Activated CD4-positive, alpha-beta memory T cell treated with anti-CD3 and anti-CD28 coated beads, Interleukin-2, amount 10 ng/mL, durations not matched to agents 7 days and 5 days (primary cell): ENCODE measurements at regions not wholly inside any gene's neighbourhood (a gene's known extent, or its start where the extent isn't known, plus 50 kb on each side); places are given as distances from the start of the nearest gene placed in this dataset.
"Not testable (repeated sequence)": the region's sequence is repeated elsewhere in the genome, so short reads cannot be mapped to it uniquely, and the experiment has no call there.

Experiments used
- CTCF ChIA-PET: fragments of 350-600 bp; sonication (Branson Sonifier 250); formaldehyde crosslinking; loops from one replicate; lab custom pipeline; 2021; ENCODE audit warnings: antibody characterized with exemption, inconsistent platforms; lab: Charles Lee
- POLR2A ChIA-PET: fragments of 350-600 bp; sonication (Branson Sonifier 250); formaldehyde crosslinking; loops from one replicate; lab custom pipeline; 2021; ENCODE audit warnings: antibody characterized with exemption; lab: Charles Lee
- DNase-seq: peaks from one replicate; pipeline ENCODE4 v3.0.0-alpha.2; 2020
- H3K27ac Mint-ChIP-seq: one replicate; pipeline ENCODE4 v1.8.0; 2021; ENCODE audit warnings: mild to moderate bottlenecking, mixed read lengths
- H3K27me3 Mint-ChIP-seq: one replicate; pipeline ENCODE4 v1.8.0; 2021; ENCODE audit warnings: mixed read lengths
- H3K36me3 Mint-ChIP-seq: one replicate; pipeline ENCODE4 v1.8.0; 2021; ENCODE audit warnings: low read depth, mixed read lengths
- H3K4me1 Mint-ChIP-seq: one replicate; pipeline ENCODE4 v1.8.0; 2021; ENCODE audit warnings: mixed read lengths
- H3K4me3 Mint-ChIP-seq: one replicate; pipeline ENCODE4 v1.8.0; 2021; ENCODE audit warnings: mild to moderate bottlenecking, mixed read lengths
- H3K9me3 Mint-ChIP-seq: one replicate; pipeline ENCODE4 v1.8.0; 2021; ENCODE audit warnings: mixed read lengths

DNA sequence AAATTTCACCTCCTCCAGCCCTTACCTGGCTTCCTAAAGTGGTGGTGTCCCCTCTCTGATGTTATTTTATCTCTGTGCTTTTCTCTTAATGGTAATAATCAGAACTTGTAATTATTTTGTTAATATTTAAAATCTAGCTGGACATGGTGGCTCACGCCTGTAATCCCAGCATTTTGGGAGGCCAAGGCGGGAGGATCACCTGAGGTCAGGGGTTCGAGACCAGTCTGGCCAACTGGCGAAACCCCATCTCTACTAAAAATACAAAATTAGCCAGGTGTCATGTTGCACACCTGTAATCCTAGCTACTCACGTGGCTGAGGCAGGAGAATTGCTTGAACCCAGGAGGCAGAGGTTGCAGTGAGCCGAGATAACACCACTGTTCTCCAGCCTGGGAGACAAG lies 4780.8 kb upstream of the OR11H1 start:
- H3K4me3 Mint-ChIP-seq, H3K27me3 Mint-ChIP-seq, DNase-seq, H3K4me1 Mint-ChIP-seq, H3K27ac Mint-ChIP-seq, CTCF ChIA-PET, POLR2A ChIA-PET, H3K36me3 Mint-ChIP-seq: not testable (repeated sequence)
- H3K9me3 Mint-ChIP-seq = peaks cover 49% of the 10 kb centered on the region

DNA sequence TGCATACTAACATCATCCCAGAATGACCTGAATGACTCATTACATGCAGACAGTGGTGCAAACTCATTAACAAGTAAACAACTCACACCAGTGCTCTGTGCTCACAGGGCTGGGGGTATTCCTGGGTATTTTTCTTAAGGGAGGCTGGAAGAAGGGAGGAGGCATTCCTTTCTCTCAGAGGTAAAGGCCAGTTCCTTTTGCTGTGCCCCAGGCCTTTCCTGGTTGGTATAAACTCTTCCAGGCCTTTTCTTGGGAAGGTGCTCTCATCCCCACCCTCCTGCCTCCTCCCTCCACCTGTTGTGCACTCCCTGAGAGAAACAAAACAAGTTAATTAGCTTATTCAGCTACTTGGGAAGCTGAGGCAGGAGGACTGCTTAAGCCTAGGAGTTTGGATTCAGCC lies 4779.2 kb upstream of the OR11H1 start:
- H3K27ac Mint-ChIP-seq, DNase-seq, CTCF ChIA-PET, POLR2A ChIA-PET, H3K27me3 Mint-ChIP-seq, H3K4me3 Mint-ChIP-seq, H3K4me1 Mint-ChIP-seq, H3K36me3 Mint-ChIP-seq: not testable (repeated sequence)
- H3K9me3 Mint-ChIP-seq = peaks cover 47% of the 10 kb centered on the region

DNA sequence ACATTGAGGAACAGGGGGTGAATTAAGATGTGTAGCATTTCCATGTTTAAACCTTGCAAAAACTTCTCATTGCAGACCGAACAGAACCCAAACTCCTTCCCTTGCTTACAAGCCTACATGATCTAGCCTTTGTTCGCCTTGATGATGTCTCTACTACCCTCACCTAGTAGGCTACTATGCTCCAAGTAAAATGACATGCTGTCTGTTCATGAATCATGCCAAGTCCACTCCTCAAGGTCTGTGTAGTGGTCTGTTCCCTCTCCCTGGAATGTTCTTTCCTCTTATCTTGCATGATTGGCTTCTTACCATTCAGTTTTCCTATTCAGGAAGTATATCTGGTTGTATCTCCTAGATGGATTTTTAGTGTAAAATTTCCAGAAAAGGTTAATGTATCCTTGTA lies 4778.6 kb upstream of the OR11H1 start:
- H3K36me3 Mint-ChIP-seq, CTCF ChIA-PET, H3K4me3 Mint-ChIP-seq, H3K27ac Mint-ChIP-seq, H3K27me3 Mint-ChIP-seq, POLR2A ChIA-PET, H3K4me1 Mint-ChIP-seq, DNase-seq: not testable (repeated sequence)
- H3K9me3 Mint-ChIP-seq = peaks cover 49% of the 10 kb centered on the region

DNA sequence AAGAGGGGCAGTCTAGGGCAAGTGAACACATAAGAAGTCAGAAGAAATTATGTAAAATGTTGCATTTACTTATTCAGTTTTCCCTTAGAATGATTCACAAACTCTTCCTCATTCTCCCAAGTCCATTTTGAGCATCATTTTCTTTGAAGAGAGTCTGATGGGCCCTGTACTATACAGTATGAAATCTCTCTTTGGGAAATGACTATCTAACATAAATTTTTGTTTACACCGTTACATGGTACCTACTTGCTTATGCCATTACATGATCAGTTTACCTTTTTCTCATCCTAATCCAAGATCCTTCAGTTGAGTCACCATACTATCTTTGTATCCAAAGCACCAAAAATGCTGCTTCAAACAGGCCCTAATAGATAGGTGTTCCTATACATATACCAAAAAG lies 4774.4 kb upstream of the OR11H1 start:
- H3K9me3 Mint-ChIP-seq = peaks cover 52% of the 10 kb centered on the region
- H3K27me3 Mint-ChIP-seq, H3K4me3 Mint-ChIP-seq, H3K36me3 Mint-ChIP-seq, H3K27ac Mint-ChIP-seq, POLR2A ChIA-PET, H3K4me1 Mint-ChIP-seq, CTCF ChIA-PET, DNase-seq: not testable (repeated sequence)

DNA sequence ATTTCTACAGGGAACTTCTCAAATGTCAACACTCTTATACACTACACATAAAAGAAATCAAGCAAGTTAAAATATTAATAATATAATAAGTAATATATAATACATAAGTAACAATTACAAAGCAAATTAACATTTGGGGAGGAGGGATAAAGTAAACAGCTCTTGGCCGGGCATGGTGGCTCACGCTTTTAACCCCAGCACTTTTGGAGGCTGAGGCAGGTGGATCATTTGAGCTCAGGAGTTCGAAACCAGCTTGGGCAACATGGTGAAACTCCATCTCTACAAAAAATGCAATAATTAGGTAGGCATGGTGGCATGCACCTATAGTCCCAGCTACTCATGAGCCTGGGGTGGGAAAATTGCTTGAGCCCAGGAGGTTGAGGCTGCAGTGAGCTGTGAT lies 4772.6 kb upstream of the OR11H1 start:
- CTCF ChIA-PET, H3K36me3 Mint-ChIP-seq, H3K27me3 Mint-ChIP-seq, POLR2A ChIA-PET, DNase-seq, H3K27ac Mint-ChIP-seq, H3K4me3 Mint-ChIP-seq, H3K4me1 Mint-ChIP-seq: not testable (repeated sequence)
- H3K9me3 Mint-ChIP-seq = peaks cover 46% of the 10 kb centered on the region

DNA sequence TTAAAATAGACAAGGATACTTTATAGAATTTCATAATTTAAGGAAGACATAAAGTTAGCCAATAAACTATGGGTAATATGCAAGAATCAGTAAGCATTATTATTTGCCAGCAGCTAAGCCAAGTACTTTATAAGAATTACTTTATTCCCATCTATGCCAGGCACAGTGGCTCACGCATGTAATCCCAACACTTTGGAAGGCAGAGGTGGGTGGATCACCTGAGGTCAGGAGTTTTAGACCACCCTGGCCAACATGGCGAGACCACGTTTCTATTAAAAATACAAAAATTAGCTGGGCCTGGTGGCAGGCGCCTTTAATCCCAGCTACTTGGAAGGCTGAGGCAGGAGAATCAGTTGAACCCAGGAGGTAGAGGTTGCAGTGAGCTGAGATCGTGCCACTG lies 4767.6 kb upstream of the OR11H1 start:
- H3K27me3 Mint-ChIP-seq, H3K4me3 Mint-ChIP-seq, DNase-seq, H3K4me1 Mint-ChIP-seq, POLR2A ChIA-PET, H3K27ac Mint-ChIP-seq, H3K36me3 Mint-ChIP-seq, CTCF ChIA-PET: not testable (repeated sequence)
- peaks cover 39% of the 10 kb centered on the region for H3K9me3 Mint-ChIP-seq

DNA sequence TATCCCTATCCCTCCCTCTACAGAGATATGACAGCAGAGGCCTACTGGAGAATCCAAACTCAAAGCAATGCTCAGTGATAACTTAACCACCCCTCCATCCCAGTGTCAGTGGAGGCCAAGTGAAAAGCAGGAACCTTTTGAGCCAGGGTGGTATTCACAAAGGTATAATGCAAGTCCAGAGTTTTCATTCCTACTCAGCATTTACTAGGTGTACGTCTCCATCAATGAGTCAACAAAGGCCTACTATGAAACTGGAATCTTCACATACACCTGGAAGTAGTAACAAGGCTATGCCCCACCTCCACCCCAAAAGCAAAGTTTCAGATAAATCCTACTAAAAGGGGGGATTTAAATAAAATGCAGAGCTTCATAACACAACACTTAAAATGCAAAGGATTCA lies 4761.7 kb upstream of the OR11H1 start:
- H3K4me3 Mint-ChIP-seq, CTCF ChIA-PET, H3K27me3 Mint-ChIP-seq, H3K36me3 Mint-ChIP-seq, DNase-seq, H3K4me1 Mint-ChIP-seq, H3K27ac Mint-ChIP-seq, POLR2A ChIA-PET: not testable (repeated sequence)
- H3K9me3 Mint-ChIP-seq = peaks cover 38% of the 10 kb centered on the region

DNA sequence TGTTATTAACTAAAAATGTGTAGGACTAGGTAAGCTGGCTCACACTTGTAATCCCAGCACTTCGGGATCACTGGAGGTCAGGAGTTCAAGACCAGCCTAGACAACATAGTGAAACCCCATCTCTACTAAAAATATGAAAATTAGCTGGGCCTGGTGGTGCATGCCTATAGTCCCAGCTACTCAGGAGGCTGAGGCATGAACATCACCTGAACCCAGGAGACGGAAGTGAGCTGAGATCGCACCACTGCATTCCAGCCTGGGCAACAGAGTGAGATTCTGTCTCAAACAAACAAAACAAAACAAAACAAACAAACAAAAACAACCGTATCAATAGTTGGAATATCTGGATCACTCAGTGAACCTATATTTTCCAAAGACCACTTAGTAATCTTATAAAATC lies 4759.1 kb upstream of the OR11H1 start:
- H3K36me3 Mint-ChIP-seq, H3K4me1 Mint-ChIP-seq, H3K4me3 Mint-ChIP-seq, CTCF ChIA-PET, H3K27me3 Mint-ChIP-seq, DNase-seq, POLR2A ChIA-PET, H3K27ac Mint-ChIP-seq: not testable (repeated sequence)
- peaks cover 41% of the 10 kb centered on the region for H3K9me3 Mint-ChIP-seq

DNA sequence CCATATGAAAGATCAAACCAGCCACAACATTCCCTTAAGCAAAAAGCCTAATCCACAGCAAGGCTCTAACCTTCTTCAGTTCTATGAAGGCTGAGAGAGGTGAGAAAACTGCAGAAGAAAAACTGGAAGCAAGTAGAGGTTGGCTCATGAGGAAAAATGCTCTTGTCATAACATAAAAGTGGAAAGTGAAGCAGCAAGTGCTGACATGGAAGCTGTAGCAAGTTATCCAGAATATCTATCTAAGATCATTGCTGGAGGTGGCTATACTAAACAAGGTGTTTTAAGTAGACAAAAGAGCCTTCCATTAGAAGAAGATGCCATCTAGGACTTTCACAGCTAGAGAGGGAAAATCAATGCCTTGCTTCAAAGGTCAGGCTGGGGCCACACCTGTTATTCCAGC lies 4756.2 kb upstream of the OR11H1 start:
- H3K9me3 Mint-ChIP-seq = peaks cover 45% of the 10 kb centered on the region
- H3K36me3 Mint-ChIP-seq, H3K27me3 Mint-ChIP-seq, POLR2A ChIA-PET, CTCF ChIA-PET, H3K4me3 Mint-ChIP-seq, H3K4me1 Mint-ChIP-seq, H3K27ac Mint-ChIP-seq, DNase-seq: not testable (repeated sequence)

DNA sequence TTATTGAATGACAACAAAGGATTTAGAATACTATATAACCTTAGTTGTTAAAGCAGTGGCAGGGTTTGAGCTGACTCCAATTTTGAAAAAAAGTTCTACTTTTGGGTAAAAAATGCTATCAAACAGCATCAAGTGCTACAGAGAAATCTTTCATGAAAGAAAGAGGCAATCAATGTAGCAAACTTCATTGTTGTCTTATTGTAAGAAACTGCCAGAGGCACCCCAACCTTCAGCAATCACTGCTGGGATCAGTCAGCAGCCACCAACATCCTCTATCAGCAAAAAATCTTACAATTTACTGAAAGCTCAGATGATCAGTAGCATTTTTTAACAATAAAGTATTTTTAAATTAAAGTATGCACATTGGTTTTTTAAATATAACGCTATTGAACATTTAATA lies 4754.7 kb upstream of the OR11H1 start:
- CTCF ChIA-PET, H3K27ac Mint-ChIP-seq, DNase-seq, H3K4me1 Mint-ChIP-seq, POLR2A ChIA-PET, H3K4me3 Mint-ChIP-seq, H3K27me3 Mint-ChIP-seq, H3K36me3 Mint-ChIP-seq: not testable (repeated sequence)
- peaks cover 43% of the 10 kb centered on the region for H3K9me3 Mint-ChIP-seq

DNA sequence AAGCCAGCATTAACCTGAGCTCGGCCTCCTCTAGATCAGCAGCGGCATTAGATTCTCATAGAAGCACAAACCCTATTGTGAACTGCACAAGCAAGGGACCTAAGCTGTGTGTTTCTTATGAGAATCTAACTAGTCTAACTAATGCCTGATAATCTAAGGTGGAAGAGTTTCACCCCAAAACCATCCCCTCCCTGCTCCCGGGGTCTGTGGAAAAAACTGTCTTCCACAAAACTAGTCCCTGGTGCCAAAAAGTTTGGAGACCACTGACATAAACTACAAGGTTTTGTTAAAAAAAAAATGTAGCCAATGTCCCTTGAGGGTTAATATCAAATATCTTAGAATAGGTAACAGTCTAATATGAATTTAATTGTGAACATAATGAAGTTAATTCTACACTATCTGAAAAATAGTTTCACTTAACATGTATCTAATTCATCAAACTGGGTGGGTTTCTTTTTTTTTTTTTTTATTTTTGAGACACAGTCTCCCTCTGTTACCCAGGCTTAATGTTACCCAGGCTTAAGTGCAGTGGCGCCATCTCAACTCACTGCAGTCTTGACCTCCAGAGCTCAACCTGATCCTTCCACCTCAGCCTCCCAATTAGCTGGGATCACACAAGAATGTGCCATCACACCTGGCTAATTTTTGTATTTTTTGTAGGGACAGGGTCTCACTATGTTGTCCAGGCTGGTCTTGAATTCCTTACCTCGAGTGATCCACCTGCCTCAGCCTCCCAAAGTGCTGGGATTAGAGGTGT lies 4752.2 kb upstream of the OR11H1 start:
- DNase-seq, H3K27me3 Mint-ChIP-seq, H3K36me3 Mint-ChIP-seq, H3K4me1 Mint-ChIP-seq, POLR2A ChIA-PET, H3K4me3 Mint-ChIP-seq, CTCF ChIA-PET, H3K27ac Mint-ChIP-seq: not testable (repeated sequence)
- peaks cover 56% of the 10 kb centered on the region for H3K9me3 Mint-ChIP-seq

DNA sequence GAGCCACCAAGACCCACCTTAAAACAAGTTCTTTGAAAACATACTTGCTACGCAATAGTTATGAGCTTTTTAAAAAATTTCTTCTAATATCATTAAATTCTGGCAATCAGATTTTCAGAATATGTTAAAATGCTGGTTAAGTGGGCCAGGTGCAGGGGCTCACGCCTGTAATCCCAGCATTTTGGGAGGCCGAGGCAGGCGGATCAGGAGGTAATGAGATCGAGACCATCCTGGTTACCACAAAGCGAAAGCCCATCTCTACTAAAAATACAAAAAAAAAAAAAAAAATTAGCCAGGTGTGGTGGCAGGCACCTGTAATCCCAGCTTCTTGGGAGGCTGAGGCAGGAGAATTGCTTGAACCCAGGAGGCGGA lies 4751.6 kb upstream of the OR11H1 start:
- POLR2A ChIA-PET, DNase-seq, H3K27ac Mint-ChIP-seq, CTCF ChIA-PET, H3K4me1 Mint-ChIP-seq, H3K4me3 Mint-ChIP-seq, H3K36me3 Mint-ChIP-seq, H3K27me3 Mint-ChIP-seq: not testable (repeated sequence)
- H3K9me3 Mint-ChIP-seq = peaks cover 54% of the 10 kb centered on the region

DNA sequence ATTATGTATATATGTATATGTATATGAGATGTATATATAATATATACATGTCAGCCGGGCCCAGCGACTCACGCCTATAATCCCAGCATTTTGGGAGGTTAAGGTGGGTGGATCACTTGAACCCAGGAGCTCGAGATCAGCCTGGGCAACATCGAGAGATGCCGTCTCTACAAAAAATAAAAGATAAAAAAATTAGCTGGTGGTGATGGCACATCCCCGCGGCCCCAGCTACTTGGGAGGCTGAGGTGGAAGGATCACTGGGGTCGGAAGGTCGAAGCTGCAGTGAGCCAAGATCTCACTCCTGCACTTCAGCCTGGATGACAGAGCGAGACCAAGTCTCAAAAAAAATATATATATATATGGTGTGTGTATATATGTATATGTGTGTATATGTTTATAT lies 4750.3 kb upstream of the OR11H1 start:
- POLR2A ChIA-PET, H3K27ac Mint-ChIP-seq, CTCF ChIA-PET, DNase-seq, H3K4me1 Mint-ChIP-seq, H3K36me3 Mint-ChIP-seq, H3K4me3 Mint-ChIP-seq, H3K27me3 Mint-ChIP-seq: not testable (repeated sequence)
- H3K9me3 Mint-ChIP-seq = peaks cover 54% of the 10 kb centered on the region

DNA sequence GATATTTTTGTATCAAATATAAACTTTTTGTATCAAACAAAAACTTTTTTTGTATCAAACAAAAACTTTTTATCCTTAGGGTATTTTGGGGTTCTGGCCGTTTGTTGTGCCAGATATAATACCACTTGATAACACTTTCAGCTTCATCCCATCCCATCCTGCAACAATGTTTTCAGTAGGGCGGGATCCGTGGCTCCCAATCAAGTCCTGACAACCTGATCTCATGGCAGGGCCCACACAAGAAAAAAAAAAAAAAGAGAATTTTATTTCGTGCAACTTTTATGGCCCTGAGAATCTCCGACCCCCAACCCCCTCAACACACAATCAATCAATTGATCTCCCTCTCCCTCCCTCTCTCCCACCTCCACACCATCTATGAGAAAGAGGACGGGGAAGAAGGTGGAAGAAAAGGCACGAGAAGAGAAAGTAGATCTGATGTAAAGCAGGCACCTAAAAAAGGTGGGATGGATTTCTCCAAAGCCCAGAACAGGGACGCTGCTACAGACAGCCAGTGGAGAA lies 4749.6 kb upstream of the OR11H1 start:
- Mint-ChIP-seq H3K9me3 (peaks cover 53% of the 10 kb centered on the region), H3K36me3 (no peaks in the 10 kb centered on the region), H3K27me3 (no peaks in the 10 kb centered on the region), H3K27ac (no peak overlapping the region), H3K4me1 (no peaks in the 10 kb centered on the region), H3K4me3 (no peak overlapping the region)
- ChIA-PET POLR2A (no interaction called here), CTCF (no interaction called here)
- no peak for DNase-seq
